Mesenchymal stem cell (in vitro differentiated cells and primary cell): ENCODE measurements at regions not wholly inside any gene's neighbourhood (a gene's known extent, or its start where the extent isn't known, plus 50 kb on each side); places are given as distances from the start of the nearest gene placed in this dataset.
"Not testable (repeated sequence)": the region's sequence is repeated elsewhere in the genome, so short reads cannot be mapped to it uniquely, and the experiment has no call there.

Experiments used
- DNase-seq: peaks from one replicate; pipeline ENCODE4 v3.0.0-alpha.2; 2013
- H2AFZ ChIP-seq: one replicate; pipeline ENCODE4 v1.6.1; 2013; ENCODE audit warnings: low read depth, mild to moderate bottlenecking, control low read depth, inconsistent platforms, low read length, moderate library complexity
- H2AK5ac ChIP-seq: 2 replicates; pipeline ENCODE4 v1.6.1; 2013; ENCODE audit warnings: low read length, moderate library complexity, mild to moderate bottlenecking, inconsistent platforms; ENCODE audit not compliant: severe bottlenecking
- H2BK120ac ChIP-seq: one replicate; pipeline ENCODE4 v1.6.1; 2013; ENCODE audit warnings: low read depth, mild to moderate bottlenecking, inconsistent platforms, low read length, moderate library complexity
- H2BK12ac ChIP-seq, 2 experiments: one replicate each; pipeline ENCODE4 v1.6.1; 2013; ENCODE audit warnings: inconsistent platforms in 2 of 2, low read length in 2 of 2, mild to moderate bottlenecking in 2 of 2, moderate library complexity in 2 of 2, control low read depth in 1 of 2
- H2BK15ac ChIP-seq: one replicate; pipeline ENCODE4 v1.6.1; 2013; ENCODE audit warnings: mild to moderate bottlenecking, low read depth, inconsistent platforms; ENCODE audit not compliant: poor library complexity, severe bottlenecking
- H2BK5ac ChIP-seq: 2 replicates; pipeline ENCODE4 v1.6.1; 2013; ENCODE audit warnings: low read depth, mild to moderate bottlenecking, low read length, control low read depth, inconsistent platforms; ENCODE audit not compliant: poor library complexity, severe bottlenecking
- H3K14ac ChIP-seq, 2 experiments: one replicate each; pipeline ENCODE4 v1.6.1; 2013; ENCODE audit warnings: inconsistent platforms in 2 of 2, low read length in 2 of 2, control low read depth in 1 of 2, mild to moderate bottlenecking in 1 of 2, moderate library complexity in 1 of 2
- H3K18ac ChIP-seq, 2 experiments: one replicate each; pipeline ENCODE4 v1.6.1; 2013; ENCODE audit warnings: inconsistent platforms in 2 of 2, low read length in 2 of 2, control low read depth in 1 of 2, low read depth in 1 of 2, mild to moderate bottlenecking in 1 of 2
- H3K23ac ChIP-seq, 2 experiments: one replicate each; pipeline ENCODE4 v1.6.1; 2013; ENCODE audit warnings: inconsistent platforms in 2 of 2, low read length in 2 of 2, mild to moderate bottlenecking in 2 of 2, moderate library complexity in 2 of 2, control low read depth in 1 of 2
- H3K27ac ChIP-seq: 2 replicates; pipeline ENCODE4 v1.5.1; 2013; ENCODE audit warnings: mild to moderate bottlenecking, moderate library complexity, low read length, control low read depth, inconsistent platforms; ENCODE audit not compliant: poor library complexity, severe bottlenecking
- H3K27me3 ChIP-seq, 2 experiments: 2 replicates each; pipeline versions ENCODE4 v1.6.1 to v1.7.0; 2013; ENCODE audit warnings: low read length in 2 of 2, mild to moderate bottlenecking in 2 of 2, moderate library complexity in 2 of 2, control low read depth in 1 of 2, inconsistent platforms in 1 of 2; ENCODE audit not compliant: control insufficient read depth in 1 of 2, insufficient read depth in 1 of 2
- H3K36me3 ChIP-seq, 2 experiments: 2 replicates each; pipeline versions ENCODE4 v1.6.1 to v1.7.0; 2013; ENCODE audit warnings: low read length in 2 of 2, control low read depth in 1 of 2, inconsistent platforms in 1 of 2, low read depth in 1 of 2, mild to moderate bottlenecking in 1 of 2; ENCODE audit not compliant: insufficient read depth in 2 of 2, control insufficient read depth in 1 of 2
- H3K4ac ChIP-seq, 2 experiments: one replicate each; pipeline ENCODE4 v1.6.1; 2013; ENCODE audit warnings: inconsistent platforms in 2 of 2, low read length in 2 of 2, mild to moderate bottlenecking in 2 of 2, moderate library complexity in 2 of 2, control low read depth in 1 of 2, low read depth in 1 of 2
- H3K4me1 ChIP-seq: 2 replicates; pipeline ENCODE4 v1.6.1; 2013; ENCODE audit warnings: low read depth, low read length, control low read depth; ENCODE audit not compliant: control insufficient read depth, insufficient read depth
- H3K4me2 ChIP-seq: 2 replicates; pipeline ENCODE4 v1.6.1; 2013; ENCODE audit warnings: low read length, mild to moderate bottlenecking, inconsistent platforms; ENCODE audit not compliant: poor library complexity, severe bottlenecking
- H3K4me3 ChIP-seq, 2 experiments: 2 replicates each; pipeline versions ENCODE4 v1.5.1 to v1.7.0; 2013; ENCODE audit warnings: low read length in 2 of 2, mild to moderate bottlenecking in 2 of 2, control low read depth in 1 of 2, low read depth in 1 of 2; ENCODE audit not compliant: insufficient read depth in 1 of 2
- H3K79me1 ChIP-seq: replicated peaks from 2 replicates; pipeline ENCODE4 v1.6.1; 2013; ENCODE audit warnings: mild to moderate bottlenecking, control low read depth, low read length, inconsistent platforms; ENCODE audit not compliant: poor library complexity, severe bottlenecking
- H3K9ac ChIP-seq: 2 replicates; pipeline ENCODE4 v1.7.0; 2013; ENCODE audit warnings: mild to moderate bottlenecking, low read length, moderate library complexity
- H3K9me3 ChIP-seq: 2 replicates; pipeline ENCODE4 v1.7.0; 2013; ENCODE audit warnings: mild to moderate bottlenecking, low read length; ENCODE audit not compliant: control insufficient read depth
- H4K8ac ChIP-seq: one replicate; pipeline ENCODE4 v1.6.1; 2013; ENCODE audit warnings: inconsistent platforms, mild to moderate bottlenecking, low read length, moderate library complexity
- H4K91ac ChIP-seq: one replicate; pipeline ENCODE4 v1.6.1; 2013; ENCODE audit warnings: mild to moderate bottlenecking, low read length, inconsistent platforms
- WGBS: methylation state at CpG from one replicate; pipeline ENCODE4 v1.1.7; 2013; ENCODE audit warnings: mixed read lengths; 5-methylcytosine and 5-hydroxymethylcytosine counted together

DNA sequence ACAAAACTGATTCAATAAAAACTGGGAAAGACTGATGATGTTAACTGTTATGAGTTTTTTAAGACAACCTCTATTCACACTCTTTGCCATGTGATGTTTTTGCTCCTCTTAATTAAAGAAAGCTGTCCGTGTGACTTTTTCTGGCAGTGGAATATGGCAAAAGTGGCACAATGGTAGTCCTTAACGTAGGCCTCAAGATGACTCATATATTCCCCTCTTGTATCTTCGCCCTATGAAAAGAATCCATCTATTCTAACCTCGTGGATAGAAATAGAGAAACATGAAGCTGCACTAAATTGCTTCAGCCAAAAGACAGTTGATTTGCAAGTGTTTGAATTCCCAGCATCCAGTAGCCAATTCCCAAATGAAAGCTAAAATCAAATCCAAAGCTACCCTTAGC lies 603.8 kb upstream of the PCDH7 start:
- Histone ChIP-seq H3K9ac (no peak overlapping the region), H4K91ac (no peak overlapping the region), H3K23ac (no peak overlapping the region), H3K9me3 (no peaks in the 10 kb centered on the region), H3K4ac (no peak overlapping the region), H3K18ac (no peak overlapping the region), H3K4me1 (no peaks in the 10 kb centered on the region), H2AFZ (no peak overlapping the region), H2BK12ac (no peak overlapping the region), H3K27ac (no peak overlapping the region), H3K4me2 (no peak overlapping the region), H3K14ac (no peak overlapping the region), H2BK15ac (no peak overlapping the region), H3K79me1 (no peaks in the 10 kb centered on the region), H2AK5ac (no peak overlapping the region), H4K8ac (no peak overlapping the region), H2BK120ac (no peak overlapping the region), H3K36me3 (no peaks in the 10 kb centered on the region), H3K27me3 (no peaks in the 10 kb centered on the region), H3K4me3 (no peak overlapping the region), H2BK5ac (no peak overlapping the region)
- 84% methylated on average over 4 of the region's 4 CpGs for WGBS
- DNase-seq: no peak

DNA sequence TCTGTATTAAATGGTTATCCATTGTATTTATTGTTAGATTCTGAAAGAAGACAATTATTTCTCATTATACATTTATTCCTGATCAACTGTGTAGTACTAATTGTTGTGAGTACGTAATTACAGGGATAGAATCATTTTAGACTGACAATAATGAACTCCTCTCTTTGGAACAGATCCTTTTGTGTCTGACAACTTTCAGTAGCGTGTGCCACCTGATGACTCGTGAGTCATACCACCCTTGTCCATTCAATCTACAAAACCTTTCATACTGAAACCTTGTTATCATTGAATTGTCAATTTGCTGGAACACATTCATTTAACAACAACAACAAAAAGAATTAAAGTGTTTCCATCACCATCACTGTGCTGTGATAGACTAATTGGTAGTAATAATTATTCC lies 602.7 kb upstream of the PCDH7 start:
- H2BK12ac ChIP-seq: no peak overlapping the region
- H3K4me1 ChIP-seq: no peaks in the 10 kb centered on the region
- no peaks in the 10 kb centered on the region for H3K36me3 ChIP-seq
- no peak overlapping the region for H2BK5ac ChIP-seq
- H2BK15ac ChIP-seq: no peak overlapping the region
- H3K23ac ChIP-seq: no peak overlapping the region
- H3K4me3 ChIP-seq: no peak overlapping the region
- WGBS: 97% methylated on average over 3 of the region's 3 CpGs
- no peaks in the 10 kb centered on the region for H3K79me1 ChIP-seq
- no peak overlapping the region for H3K4me2 ChIP-seq
- no peak for DNase-seq
- H4K91ac ChIP-seq: no peak overlapping the region
- H2AK5ac ChIP-seq: no peak overlapping the region
- no peaks in the 10 kb centered on the region for H3K9me3 ChIP-seq
- no peak overlapping the region for H3K9ac ChIP-seq
- H4K8ac ChIP-seq: no peak overlapping the region
- H3K18ac ChIP-seq: no peak overlapping the region
- H3K27ac ChIP-seq: no peak overlapping the region
- H3K27me3 ChIP-seq: no peaks in the 10 kb centered on the region
- no peak overlapping the region for H3K14ac ChIP-seq
- H2BK120ac ChIP-seq: no peak overlapping the region
- no peak overlapping the region for H2AFZ ChIP-seq
- H3K4ac ChIP-seq: no peak overlapping the region

DNA sequence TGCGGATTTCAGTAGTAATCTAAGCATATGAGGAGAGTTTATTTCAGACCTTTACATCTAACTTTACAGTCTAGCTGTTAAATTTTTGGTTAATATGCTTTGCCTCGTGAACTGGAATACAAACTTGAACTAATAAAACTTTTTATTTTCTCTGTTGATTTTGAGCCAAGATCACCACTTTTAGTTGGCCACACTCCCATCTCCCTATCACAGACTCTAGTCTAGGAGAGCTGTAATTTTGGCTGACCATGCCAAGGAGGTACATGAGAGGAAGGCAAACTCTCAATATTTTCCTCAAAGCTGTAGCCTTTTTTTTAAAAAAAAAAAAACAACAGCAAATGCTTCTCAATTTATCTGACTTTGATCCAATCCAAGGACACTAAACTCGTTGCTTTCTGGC lies 597.5 kb upstream of the PCDH7 start:
- Histone ChIP-seq H2BK12ac (no peak overlapping the region), H2BK120ac (no peak overlapping the region), H3K4me2 (no peak overlapping the region), H3K4ac (no peak overlapping the region), H3K14ac (no peak overlapping the region), H3K23ac (no peak overlapping the region), H2BK15ac (no peak overlapping the region), H3K27me3 (no peaks in the 10 kb centered on the region), H2AK5ac (no peak overlapping the region), H3K27ac (no peak overlapping the region), H2BK5ac (no peak overlapping the region), H3K9me3 (no peaks in the 10 kb centered on the region), H4K91ac (no peak overlapping the region), H3K4me1 (no peaks in the 10 kb centered on the region), H3K9ac (no peak overlapping the region), H4K8ac (no peak overlapping the region), H3K4me3 (no peak overlapping the region), H3K79me1 (no peaks in the 10 kb centered on the region), H3K36me3 (no peaks in the 10 kb centered on the region), H2AFZ (no peak overlapping the region), H3K18ac (no peak overlapping the region)
- WGBS: no CpG with 5 or more reads among the region's 3 CpGs
- no peak for DNase-seq

DNA sequence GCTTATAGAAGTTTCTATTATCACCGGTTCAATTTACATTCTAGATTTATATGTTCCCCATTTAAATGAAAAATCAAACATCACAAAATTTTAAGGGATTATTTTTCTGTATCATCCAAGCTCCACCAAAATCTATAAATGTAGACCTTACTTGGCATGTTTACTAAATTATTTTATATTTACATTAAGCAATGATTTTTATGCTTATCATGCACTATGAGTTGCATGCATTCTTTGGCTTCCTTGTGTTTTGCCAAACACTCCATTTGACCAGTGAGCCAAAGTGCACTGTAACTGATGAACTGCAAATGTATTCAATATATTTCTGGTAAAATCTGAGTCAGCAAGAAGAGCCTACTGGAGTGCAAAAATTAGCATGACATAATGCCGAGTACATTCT lies 595.5 kb upstream of the PCDH7 start:
- not testable (repeated sequence) for H3K27me3 ChIP-seq, H3K36me3 ChIP-seq, H2BK5ac ChIP-seq, H3K18ac ChIP-seq, H2BK120ac ChIP-seq, H3K9me3 ChIP-seq, H2AFZ ChIP-seq, H2AK5ac ChIP-seq, H4K91ac ChIP-seq, H4K8ac ChIP-seq, H3K9ac ChIP-seq, H3K23ac ChIP-seq, H2BK15ac ChIP-seq, H3K4me3 ChIP-seq, H3K14ac ChIP-seq, DNase-seq, H3K4me1 ChIP-seq, H3K4me2 ChIP-seq, H3K4ac ChIP-seq, H2BK12ac ChIP-seq, H3K27ac ChIP-seq, H3K79me1 ChIP-seq
- no CpG with 5 or more reads among the region's 2 CpGs for WGBS
